RWPE2 (cell line): ENCODE measurements at regions not wholly inside any gene's neighbourhood (a gene's known extent, or its start where the extent isn't known, plus 50 kb on each side); places are given as distances from the start of the nearest gene placed in this dataset.

Experiments used
- ATAC-seq: fragments of 200-7000 bp; cut with Tn5 transposase; 3 replicates; pipeline ENCODE4 v1.9.1; 2021; ENCODE audit warnings: low read depth
- DNase-seq: peaks from one replicate; pipeline ENCODE4 v3.0.0-alpha.2; 2020; ENCODE audit warnings: low spot score
- H3K27ac ChIP-seq: fragments of 450-650 bp; 2 replicates; pipeline ENCODE4 v1.5.1; 2017; ENCODE audit warnings: mild to moderate bottlenecking; ENCODE audit not compliant: poor library complexity, severe bottlenecking
- H3K27me3 ChIP-seq: fragments of 250-450 bp; sonication (Bioruptor Pico); 2 replicates; pipeline ENCODE4 v1.5.1; 2021; ENCODE audit warnings: mild to moderate bottlenecking, moderate library complexity; ENCODE audit not compliant: insufficient read depth, poor library complexity, severe bottlenecking
- H3K36me3 ChIP-seq: fragments of 250-450 bp; sonication (Bioruptor Pico); 2 replicates; pipeline ENCODE4 v1.5.1; 2020; ENCODE audit warnings: low read depth, mild to moderate bottlenecking, moderate library complexity
- H3K4me1 ChIP-seq: fragments of 250-450 bp; sonication (Bioruptor Pico); 2 replicates; pipeline ENCODE4 v1.5.1; 2021; ENCODE audit warnings: mild to moderate bottlenecking, moderate library complexity; ENCODE audit not compliant: insufficient read depth, poor library complexity, severe bottlenecking
- H3K4me3 ChIP-seq: fragments of 250-450 bp; sonication (Bioruptor Pico); 2 replicates; pipeline ENCODE4 v1.5.1; 2021; ENCODE audit warnings: mild to moderate bottlenecking, moderate library complexity; ENCODE audit not compliant: severe bottlenecking
- H3K9me3 ChIP-seq: fragments of 250-450 bp; sonication (Bioruptor Pico); 2 replicates; pipeline ENCODE4 v1.5.1; 2021; ENCODE audit warnings: mild to moderate bottlenecking, moderate library complexity; ENCODE audit not compliant: severe bottlenecking
- CTCF ChIP-seq: fragments of 450-650 bp; IDR thresholded peaks from one replicate; pipeline ENCODE4 v1.5.1; 2017; ENCODE audit warnings: mild to moderate bottlenecking, moderate library complexity; ENCODE audit not compliant: poor library complexity, severe bottlenecking

DNA sequence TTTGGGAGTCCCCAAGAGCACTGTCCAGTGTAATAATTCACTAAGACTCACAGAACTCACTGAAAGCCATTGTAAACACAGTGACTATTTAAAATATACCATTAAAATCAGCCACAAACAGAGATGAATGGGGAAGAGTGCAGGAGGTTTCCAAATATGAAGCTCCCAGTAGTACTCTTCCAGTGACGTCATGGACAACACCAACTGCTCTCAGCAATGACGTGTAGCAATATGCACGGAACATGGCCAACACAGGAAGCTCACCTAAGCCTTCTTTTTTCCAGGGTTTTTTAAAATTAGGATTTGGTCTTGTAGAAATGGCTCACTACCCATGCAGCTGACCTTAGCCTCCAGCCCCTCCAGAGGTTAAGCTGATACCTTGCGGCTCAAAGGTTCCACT, 1224.1 kb upstream of the CADM2 start:
- H3K27me3 ChIP-seq = no peaks in the 10 kb centered on the region
- no peak for DNase-seq
- no peak for TF ChIP-seq CTCF
- no peak overlapping the region for H3K4me3 ChIP-seq
- H3K4me1 ChIP-seq = no peaks in the 10 kb centered on the region
- no peaks in the 10 kb centered on the region for H3K9me3 ChIP-seq
- H3K36me3 ChIP-seq = no peaks in the 10 kb centered on the region
- no peak for ATAC-seq
- no peak overlapping the region for H3K27ac ChIP-seq

DNA sequence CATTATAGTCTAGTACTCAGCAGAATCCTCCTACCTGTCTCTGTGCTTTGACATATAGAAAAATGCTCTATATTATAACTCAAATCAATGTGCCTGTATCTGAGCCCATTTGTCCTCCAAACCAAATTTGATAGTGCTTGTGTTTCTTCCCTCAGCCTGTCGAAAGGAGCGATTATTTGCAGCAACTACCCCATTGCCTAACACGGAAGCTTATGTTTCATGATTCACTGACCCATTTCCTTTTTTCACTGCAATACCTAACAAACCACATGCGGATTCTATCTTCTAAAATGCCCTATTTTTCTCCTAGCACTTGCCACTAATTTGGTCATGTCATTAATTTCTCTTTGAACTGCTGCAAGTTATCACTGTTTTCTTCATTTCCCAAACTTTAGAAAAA, 1220.6 kb upstream of the CADM2 start:
- TF ChIP-seq CTCF = no peak
- no peaks in the 10 kb centered on the region for H3K27me3 ChIP-seq
- no peaks in the 10 kb centered on the region for H3K4me1 ChIP-seq
- ATAC-seq (no peak), DNase-seq (no peak)
- no peaks in the 10 kb centered on the region for H3K9me3 ChIP-seq
- H3K27ac ChIP-seq = no peak overlapping the region
- no peak overlapping the region for H3K4me3 ChIP-seq
- H3K36me3 ChIP-seq = no peaks in the 10 kb centered on the region

- Histone ChIP-seq H3K36me3 (no peaks in the 10 kb centered on the region), H3K4me1 (no peaks in the 10 kb centered on the region), H3K27me3 (no peaks in the 10 kb centered on the region), H3K9me3 (no peaks in the 10 kb centered on the region), H3K4me3 (no peak overlapping the region), H3K27ac (no peak overlapping the region)
- DNase-seq (no peak), ATAC-seq (no peak)
- TF ChIP-seq CTCF = no peak
These were observed 1218.3 kb upstream of the CADM2 start for GRCh38 chr3:83740504-83740903.

DNA sequence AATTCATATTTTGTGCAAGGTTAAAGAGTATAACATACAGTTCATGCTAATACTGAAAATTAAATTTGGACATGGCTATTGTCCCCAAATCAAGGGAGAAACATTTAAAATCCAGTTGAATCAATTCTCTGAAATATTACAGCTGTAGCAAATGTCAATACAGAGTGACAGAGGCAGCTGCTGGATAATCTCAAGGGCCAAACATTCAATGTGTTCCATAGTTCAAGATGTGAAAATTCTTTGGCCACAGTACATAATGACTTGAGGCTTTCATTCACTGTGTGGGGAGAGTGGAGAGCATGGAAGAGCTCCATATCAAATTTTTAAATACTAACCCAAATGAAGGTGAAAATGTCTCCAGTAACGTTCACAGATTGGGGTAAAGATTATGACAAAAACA, 1192.8 kb upstream of the CADM2 start:
- TF ChIP-seq CTCF = no peak
- no peak for ATAC-seq

GRCh38 chr3:83769791-83770663, 1188.8 kb upstream of the CADM2 start:
- H3K27me3 ChIP-seq = no peaks in the 10 kb centered on the region
- no peaks in the 10 kb centered on the region for H3K4me1 ChIP-seq
- no peak overlapping the region for H3K27ac ChIP-seq
- DNase-seq (no peak), ATAC-seq (no peak)
- no peaks in the 10 kb centered on the region for H3K9me3 ChIP-seq
- no peak for TF ChIP-seq CTCF
- no peak overlapping the region for H3K4me3 ChIP-seq
- H3K36me3 ChIP-seq = no peaks in the 10 kb centered on the region

More for the DNA sequence above, 1192.8 kb upstream of the CADM2 start:
- Histone ChIP-seq H3K36me3 (no peaks in the 10 kb centered on the region), H3K9me3 (no peaks in the 10 kb centered on the region), H3K27me3 (no peaks in the 10 kb centered on the region), H3K27ac (no peak overlapping the region), H3K4me3 (no peak overlapping the region), H3K4me1 (no peaks in the 10 kb centered on the region)
- no peak for DNase-seq
